ENCODE measurements at regions not wholly inside any gene's neighbourhood (a gene's known extent, or its start where the extent isn't known, plus 50 kb on each side); places are given as distances from the start of the nearest gene placed in this dataset.

DNA sequence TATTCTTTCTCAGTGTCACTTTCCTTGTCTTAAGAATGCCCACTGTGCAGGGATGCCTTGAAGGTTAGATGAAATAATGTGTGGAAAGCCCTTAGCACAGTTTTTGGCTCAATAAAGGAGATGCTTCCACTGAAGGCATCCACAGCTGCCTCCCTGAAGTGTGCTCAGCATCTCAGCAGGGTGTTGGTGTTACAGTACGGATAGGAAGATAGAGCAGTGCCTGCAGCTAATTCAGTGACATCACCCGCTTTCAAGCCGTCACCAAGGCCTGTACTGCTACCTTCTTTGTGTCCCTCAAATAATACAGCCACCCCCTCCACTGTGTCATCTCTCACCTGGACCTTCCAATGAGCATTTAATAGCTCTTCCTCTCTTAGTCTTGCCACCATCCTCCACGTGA lies 59.0 kb downstream of the NDUFS5 start:
- intact Hi-C loops (cut with micrococcal nuclease), result no loop called here

DNA sequence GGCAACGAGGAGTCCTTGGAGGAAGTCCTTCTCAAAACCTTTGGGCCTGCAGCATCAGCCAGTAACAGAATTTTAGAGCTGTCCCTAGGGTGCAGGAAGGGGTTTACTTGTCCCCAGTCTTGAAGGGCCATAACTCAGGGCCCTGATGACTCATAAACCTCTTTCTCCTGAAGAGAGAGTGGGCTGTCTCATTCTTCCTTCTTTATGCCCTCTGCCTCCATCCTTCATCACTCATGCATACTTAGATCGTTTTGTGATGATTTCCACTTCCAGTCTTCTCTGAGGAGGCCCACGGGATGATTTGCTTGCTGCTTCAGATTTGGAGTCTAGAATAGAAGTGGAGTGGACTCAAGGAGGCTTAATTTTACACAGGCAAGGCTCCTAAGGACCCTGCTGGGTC lies 60.2 kb downstream of the NDUFS5 start:
- intact Hi-C loops (cut with micrococcal nuclease), result no loop called here

DNA sequence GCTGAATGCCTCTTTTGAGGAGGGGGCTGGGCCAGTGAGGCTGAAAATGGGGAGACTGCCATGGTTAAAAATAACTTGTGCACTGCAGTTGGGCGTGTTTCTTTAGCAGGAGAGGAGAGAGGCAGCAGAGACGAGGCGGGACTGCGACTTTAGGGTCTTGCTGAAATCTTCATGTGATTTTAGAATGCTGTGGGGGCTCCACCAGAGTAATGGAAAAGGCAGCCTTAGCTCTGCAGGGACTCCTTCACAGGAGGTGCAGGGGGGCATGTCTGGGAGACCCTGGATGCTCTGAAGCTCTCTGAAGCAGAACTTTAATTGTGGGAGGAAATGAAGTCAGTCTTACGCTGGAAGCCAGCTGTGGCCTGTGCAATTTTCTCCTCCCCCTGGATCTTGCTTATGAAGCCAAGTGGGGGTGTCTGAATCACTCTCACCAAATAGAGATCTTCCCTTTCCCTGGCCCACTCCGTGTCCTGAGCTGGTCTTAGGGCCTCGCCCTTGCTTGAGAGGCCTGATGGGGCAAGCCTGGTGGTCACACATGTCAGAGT lies 60.8 kb downstream of the NDUFS5 start:
- intact Hi-C loops (cut with micrococcal nuclease), result no loop called here

DNA sequence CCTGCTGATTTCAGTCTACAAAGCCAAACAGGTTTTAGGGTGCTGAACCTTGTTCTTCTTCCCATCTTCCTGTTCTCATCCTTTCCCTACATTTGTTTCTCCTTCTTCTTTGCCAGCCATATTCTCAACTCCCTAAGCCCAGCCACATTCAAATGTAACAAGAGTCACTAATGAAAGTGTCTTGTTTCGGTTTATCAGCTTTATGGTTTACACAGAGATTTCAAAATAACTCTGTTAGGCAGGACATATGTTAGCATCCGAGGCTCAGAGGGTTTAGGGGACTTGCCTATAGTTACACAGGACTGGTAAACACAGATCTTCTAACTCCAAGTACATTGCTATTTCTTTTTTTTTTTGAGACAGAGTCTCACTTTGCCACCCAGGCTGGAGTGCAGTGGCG lies 61.3 kb downstream of the NDUFS5 start:
- intact Hi-C loops (cut with micrococcal nuclease), result no loop called here

DNA sequence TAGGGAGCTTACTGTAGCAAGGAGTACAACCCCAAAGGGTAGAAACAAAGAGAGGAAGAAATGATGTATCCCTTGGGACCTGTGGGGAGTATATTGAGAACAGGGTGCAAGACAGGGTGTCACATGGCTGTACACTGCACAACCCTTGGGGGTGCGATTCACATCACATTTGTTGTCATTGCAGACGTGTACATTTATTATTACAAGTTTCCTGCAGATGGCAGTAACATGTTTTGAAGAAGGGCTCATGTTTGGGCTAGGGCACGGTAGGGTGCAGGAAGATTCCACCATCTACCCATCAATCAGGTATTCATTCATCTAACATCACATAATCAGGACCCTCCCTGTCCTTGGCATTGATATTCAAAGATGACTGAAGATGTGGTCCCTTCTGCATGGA lies 62.5 kb downstream of the NDUFS5 start:
- intact Hi-C loops (cut with micrococcal nuclease), result no loop called here

DNA sequence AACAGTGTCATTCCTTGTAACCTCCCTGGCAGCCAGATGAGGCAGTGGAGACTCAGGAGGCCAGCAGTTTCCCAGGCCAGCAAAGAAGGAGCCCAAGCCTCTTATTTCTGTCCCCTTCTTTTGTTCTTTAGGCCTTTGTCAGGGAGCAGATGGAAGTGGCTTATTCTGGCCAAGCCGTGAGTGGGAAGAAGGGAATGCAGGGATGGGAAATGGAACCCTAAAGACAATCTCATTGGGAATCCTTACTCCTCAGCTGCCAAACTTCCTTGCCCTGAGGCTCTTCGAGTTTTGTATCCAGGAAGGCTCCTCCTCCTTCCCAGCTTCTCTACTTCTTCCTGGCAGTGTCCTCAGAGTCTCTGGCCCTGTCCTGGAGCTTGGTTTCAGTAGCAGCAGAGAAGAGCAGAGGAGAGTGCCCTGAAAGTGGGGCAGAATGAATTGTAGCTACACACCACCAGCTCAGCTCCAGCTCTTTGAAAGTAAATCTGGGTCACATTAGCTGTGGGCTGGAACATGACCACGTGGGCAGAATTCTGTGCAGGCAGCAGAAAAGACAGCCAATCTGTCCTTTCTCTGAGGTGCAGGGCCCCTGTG lies 63.9 kb downstream of the NDUFS5 start:
- intact Hi-C loops (cut with micrococcal nuclease), result loop anchor here (5.0 kb wide), 1 partner anchor 233 kb away; the partner anchor contains the start of gene RRAGC

DNA sequence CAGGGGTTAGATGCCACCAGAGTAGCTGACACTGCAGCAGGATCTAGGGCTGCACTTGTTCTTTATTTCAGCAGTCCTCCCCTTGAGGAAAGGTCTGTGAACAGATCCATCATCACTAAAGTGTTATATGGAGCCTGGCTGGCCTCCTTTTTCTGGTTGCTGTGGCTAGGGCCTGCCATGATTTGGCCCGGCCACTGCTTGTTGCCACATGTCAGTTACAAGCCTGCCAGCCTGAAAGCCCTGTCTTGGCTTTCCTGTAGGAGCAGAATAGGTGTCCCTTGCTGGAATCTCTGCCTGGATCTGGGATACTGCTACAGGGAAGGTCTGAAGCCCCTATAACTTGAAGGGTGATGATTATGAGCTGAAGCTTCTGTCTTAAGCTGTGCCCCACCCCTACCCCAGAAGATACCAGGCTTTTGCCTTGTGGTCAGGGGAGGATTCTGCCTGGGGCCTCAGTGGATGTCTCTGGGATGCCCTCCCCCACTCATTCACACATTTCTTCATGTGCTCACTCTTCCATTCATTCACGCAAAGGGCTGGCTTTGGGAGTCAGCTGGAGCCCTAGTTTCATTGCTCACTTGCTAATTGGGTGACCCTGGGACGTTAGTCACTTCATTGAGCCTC lies 64.7 kb downstream of the NDUFS5 start:
- intact Hi-C loops (cut with micrococcal nuclease), result loop anchor here (5.0 kb wide), 1 partner anchor 234 kb away; the partner anchor contains the start of gene RRAGC

DNA sequence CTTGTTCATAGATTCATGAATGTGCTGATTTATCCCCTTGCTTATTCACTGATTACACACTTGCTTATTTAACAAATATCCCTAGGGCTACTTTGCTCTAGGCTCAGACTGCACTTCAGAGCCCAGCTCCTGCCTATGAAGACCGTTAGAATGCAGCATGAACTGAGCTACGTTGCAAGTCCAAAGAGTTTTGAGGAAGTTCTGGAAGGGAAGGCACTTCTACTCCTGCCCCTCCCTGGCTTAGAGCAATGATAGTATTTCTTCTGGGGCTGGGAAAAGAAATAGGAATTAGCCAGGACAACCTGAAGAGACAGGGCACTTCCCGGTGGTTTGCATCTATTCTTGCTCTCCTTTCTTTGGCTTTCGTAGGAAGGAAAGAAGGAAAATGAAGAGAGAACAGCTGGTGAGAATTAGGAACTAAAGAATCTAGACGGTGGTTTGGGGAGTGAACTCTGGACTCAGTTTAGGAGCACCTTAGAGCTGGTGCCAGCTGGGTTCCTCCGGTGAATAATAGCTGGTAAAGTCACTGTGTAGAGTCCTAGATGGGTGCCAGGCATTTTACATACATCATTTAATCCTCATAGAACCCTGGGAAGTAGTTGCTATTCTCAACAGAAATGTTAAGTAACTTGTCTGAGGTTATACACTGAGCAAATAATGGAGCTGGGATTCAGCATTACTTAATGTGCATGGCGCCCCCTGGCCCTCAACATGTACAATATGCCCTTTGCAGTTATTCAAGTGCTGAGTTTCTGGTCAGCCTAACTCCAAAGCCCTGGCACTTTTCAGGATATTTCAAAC lies 65.9 kb downstream of the NDUFS5 start:
- intact Hi-C loops (cut with micrococcal nuclease), result loop anchor here (2.0 to 5.0 kb wide), 2 partner anchors 99 to 235 kb away; partner anchors contain the start of gene RRAGC

DNA sequence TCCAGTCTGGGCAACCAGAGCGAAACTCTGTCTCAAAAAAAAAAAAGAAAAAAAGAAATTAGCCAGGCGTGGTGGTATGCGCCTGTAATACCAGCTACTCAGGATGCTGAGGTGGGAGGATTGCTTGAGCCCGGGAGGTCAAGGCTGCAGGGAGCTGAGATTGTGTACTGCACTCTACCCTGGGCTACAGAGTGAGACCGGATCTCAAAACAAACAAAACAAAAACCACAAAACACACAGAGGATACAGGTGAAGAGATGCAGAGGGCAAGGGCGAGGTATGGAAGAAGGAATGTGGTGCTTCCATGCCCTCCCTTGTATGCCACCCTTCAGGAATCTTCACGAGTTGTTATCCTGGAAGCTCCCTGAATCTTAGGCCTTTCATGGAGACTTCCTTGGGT lies 68.5 kb downstream of the NDUFS5 start:
- intact Hi-C loops (cut with micrococcal nuclease), result loop anchor here (5.0 kb wide), 1 partner anchor 237 kb away; the partner anchor contains the start of gene RRAGC

DNA sequence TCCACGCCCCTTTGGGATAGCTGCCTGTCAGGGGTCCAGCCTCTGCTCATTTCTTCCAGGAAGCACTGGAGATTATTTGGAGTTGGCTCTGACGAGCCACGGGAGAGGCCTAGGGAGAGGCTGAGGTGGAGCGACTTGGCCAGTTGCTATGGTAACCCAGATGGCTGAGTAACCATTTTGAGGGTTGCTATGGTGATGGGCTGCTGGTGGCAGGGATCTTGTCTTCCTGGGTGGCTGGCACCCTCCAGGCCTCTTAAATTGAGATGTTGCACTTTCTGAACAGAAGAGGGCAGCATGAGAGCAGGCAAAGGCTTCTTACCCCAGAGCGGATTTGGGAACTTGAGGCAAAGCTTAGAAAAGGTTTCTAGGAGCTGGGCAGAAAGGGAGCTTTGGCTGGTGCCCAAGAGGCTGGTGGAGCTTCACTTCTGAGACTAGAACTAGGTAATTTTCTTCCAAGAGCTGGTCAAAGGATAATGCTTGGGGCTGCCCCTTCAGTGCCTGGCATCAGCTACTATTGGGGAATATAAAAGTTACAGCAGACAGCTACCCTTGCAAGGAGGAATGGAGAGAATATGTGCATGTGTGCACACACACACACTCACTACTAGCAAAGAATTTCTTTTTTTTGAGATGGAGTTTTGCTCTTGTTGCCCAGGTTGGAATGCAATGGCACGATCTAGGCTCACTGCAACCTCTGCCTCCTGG lies 72.5 kb downstream of the NDUFS5 start:
- intact Hi-C loops (cut with micrococcal nuclease), result no loop called here

DNA sequence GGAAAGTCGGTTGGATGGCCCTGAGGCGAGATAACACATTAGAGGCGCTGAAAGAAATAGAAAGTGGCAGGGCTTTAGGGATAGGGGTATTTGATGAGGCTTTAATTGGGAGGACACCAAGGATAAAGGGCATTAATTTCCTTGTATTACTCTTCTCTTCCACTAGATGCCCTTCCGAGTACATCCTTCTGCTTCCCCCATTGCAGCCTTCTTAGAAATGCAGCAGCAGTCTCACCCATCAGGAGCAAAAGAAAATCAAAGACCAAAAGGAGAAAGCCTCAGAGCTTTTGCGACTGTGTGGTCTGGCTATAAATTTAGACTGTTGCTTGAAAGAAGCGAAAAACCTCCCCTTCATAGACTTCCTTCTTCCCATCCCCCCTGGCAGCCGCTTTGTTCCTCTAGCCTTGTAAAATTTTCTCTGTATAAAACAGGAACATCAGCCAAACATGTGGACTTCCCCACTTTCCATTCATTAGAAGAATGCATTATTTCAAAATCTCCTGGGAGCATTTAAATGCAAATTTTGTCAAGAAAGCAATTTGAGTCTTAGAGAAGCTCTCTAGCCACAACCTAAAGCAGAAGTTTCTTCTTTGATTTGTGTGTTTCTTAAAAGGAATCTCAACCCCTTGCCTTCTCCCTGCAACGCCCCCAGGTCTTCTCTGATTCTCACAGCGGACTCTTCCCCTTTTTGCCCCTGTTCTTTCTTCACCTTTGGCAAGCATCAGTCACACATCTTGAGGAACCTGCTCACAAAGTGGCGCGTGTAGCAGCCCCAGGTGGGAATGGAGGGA lies 76.6 kb downstream of the NDUFS5 start:
- intact Hi-C loops (cut with micrococcal nuclease), result loop anchor here (1.0 to 10.0 kb wide), 3 partner anchors 89 to 632 kb away; partner anchors contain the start of gene PPIE

DNA sequence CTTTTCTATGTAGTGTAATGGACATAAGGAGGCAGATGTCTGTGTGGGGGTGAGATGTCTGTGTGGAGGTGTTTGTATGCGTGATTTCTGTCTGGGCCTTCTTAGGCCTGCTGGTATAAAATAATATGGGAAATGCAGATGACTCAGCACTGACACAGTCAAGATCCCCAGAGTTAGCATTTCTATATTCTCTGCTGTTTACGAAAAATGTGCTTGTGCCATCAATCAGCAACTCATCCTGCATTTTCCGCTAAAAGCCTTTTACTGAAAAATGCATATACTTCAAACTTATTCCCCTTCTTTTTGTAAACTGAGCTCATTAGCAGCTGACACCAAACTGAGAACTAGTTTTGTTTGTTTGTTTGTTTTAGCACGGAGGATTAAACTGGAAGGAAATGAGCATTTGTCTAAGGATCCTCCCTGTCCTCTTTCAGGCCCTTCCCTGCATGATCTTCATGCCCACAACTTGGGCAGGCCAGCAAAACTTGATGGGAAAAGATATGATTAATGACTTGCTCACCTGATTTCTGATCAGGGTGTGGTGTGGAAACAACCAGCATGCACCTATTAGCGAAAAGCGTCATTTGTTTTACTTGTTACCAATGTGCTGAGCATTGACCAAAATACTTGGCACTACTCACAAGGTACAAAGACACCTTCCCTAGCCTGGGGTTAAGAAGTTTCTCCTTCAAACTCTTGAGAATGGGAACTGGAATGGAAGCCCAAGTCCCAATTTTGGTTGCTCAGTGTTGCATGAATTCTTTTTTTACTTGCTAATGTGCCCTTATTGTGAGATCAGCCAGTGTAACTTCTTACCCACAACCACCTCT lies 77.4 kb downstream of the NDUFS5 start:
- intact Hi-C loops (cut with micrococcal nuclease), result loop anchor here (1.0 to 10.0 kb wide), 3 partner anchors 88 to 631 kb away; partner anchors contain the start of gene PPIE

DNA sequence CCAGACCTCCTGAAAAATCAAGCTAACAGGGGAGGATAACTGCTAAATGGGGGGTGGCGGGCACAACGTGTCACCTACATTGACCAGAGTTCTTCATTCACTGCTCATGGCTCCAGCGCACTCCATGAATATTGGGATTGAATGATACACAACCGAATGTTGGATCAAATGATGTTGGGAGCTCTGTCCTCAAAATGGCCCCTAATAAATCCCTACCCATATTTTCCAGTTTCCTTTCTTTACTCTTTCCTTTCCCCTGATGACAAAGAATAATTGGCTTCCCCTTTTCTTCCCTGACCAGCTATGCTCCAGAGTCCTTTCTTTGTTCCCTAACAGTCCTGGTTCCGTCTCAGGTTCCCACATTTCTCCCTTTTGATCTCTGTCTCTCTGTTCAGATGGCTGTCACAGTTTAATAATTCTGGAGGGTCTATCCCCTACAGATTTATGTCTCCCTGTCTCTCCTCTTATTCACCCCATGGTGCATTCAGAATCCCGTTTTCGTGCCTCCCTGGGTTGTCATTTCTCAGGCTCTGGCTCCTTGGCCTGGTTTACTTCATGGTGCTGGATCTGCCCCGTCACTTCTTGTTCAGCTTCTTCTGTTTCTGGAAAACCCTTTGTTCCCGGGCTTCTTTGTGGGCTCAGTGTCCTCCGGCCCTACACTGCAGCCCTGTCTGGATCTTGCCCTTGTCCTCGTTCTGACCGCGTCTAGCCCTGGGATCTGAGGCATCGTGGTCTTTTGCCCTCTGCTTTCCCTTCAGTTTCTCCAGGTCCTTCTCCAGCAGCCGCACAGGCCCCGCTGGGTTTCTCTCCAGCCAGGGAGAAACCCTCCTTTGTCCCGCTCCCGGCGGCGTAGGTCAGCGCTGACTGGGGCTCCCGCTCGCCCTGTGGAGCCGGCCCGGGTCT lies 78.3 kb downstream of the NDUFS5 start:
- intact Hi-C loops (cut with micrococcal nuclease), result loop anchor here (5.0 to 10.0 kb wide), 2 partner anchors 433 to 630 kb away; partner anchors contain the start of gene PPIE

DNA sequence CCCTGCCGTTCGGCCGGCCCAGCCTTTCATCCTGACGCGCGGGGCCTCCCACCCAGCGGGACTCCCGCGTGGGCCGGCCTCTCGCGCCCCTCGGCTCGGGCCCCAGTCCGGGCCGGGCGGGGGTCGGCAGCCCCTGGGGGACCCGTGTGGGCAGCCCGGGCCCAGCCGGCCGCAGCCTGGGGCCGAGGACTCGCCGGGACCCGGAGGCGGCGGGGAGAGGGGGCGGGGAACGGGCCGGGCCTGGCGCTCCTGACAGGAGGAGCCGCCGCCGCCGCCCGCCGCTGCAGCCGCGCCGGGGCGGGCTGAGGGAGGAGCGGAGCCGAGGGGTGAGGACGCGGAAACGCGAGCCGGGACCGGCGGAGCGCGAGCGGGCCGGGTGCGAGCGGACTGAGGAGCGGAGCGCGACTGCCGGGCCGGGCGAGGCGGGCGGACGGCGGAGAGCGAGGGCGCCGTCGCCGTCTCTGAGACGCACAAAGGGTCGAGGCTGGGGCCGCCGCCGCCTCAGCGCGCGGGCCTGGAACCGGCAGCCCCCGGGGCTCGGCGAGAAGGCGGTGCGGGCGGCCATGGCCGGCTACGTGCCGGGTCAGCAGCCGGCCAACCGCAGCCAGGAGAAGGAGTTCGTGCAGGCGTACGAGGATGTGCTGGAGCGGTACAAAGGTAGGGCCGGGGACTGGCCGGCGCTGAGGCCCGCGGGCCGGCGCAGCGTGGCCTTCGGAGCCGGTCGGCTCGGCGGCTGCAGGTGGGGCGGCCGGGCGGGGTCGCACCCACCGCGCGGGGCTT lies 79.1 kb downstream of the NDUFS5 start:
- intact Hi-C loops (cut with micrococcal nuclease), result loop anchor here (5.0 to 10.0 kb wide), 2 partner anchors 432 to 630 kb away; partner anchors contain the start of gene PPIE

DNA sequence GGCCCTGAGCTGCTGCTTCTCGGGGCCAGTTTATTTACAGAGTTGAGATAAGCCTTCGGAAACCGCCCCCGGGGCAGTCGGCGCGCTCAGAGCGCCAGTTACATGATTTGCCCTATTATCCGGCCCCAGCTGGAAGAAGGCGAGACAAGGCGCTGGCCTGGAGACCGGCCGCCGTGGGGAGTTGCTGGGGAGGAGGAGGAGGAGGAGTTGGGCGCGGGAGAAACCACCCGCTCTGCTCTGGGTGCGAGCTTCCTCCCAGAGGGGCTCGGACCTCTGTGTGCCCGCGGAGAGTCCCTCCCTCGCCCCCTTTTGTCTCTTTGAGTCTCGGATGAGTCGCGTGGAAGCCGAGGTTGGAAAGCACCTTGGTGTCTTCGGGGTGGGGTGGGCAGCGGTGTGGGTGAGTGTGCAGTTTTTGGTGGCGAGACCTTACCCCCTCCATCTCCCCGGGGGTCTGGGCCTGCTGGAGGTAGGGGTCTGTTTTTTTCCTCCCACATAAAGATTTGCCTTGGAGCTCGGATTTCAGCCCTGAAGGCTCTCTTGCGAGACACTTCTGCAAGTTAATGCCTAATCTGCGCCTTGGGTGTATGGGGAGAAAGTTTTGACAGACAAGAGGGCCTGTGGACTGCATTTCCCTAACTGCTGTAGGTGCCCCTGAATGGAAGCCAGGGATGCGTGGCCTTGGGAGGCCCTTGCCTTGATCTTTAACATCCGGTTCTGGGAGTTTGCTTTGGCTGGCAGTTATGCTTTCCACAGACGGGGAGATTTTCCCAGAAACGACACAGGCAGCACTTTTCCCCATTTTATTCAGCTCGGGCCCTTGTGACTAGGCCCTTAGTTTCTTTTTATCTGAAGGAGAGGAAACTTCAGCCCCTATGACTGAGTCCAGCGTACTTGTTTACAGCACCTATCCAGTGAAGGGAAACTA lies 80.0 kb downstream of the NDUFS5 start:
- intact Hi-C loops (cut with micrococcal nuclease), result loop anchor here (5.0 to 10.0 kb wide), 2 partner anchors 431 to 629 kb away; partner anchors contain the start of gene PPIE

DNA sequence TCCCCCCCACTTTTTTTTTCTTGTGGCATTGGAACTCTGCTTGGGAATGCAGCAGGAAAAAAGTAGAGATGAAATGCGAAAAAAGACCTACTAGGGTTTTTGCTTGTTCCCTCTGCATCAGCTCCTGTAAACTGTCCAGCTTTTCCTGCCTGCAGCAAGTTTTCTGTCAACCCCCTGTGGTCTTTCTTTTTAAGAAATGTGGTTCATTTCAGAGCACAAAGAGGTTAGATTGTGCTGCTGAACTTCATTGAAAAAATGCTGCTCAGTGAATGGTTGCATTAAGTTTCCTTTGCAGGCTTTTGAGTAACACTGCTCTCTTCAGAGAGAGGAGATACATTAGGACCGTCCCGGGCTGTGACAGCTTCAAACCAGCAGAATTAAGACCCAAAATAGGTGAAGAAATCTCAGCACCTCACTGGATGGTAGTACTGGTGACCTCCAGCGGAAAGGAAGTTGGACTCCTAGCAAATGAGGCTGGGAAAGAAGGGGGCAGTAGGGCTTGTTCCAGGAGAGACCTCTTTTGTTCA lies 80.7 kb downstream of the NDUFS5 start:
- intact Hi-C loops (cut with micrococcal nuclease), result loop anchor here (5.0 to 10.0 kb wide), 2 partner anchors 430 to 628 kb away; partner anchors contain the start of gene PPIE

Data from T-helper 2 cell treated with Interferon-gamma antibody and Interleukin-4, amounts not matched to agents 100 ng/mL and 5 ng/mL, for 36 hours (primary cell).